AG09319 (cell line): ENCODE measurements at regions not wholly inside any gene's neighbourhood (a gene's known extent, or its start where the extent isn't known, plus 50 kb on each side); places are given as distances from the start of the nearest gene placed in this dataset.

Source experiments
- DNase-seq: peaks from one replicate; pipeline ENCODE4 v3.0.0-alpha.2; 2010; ENCODE audit warnings: low read depth; ENCODE audit errors: extremely low read depth
- CTCF ChIP-seq: IDR thresholded peaks from 2 replicates; pipeline ENCODE4 v1.5.1; 2011; ENCODE audit warnings: low read depth, mild to moderate bottlenecking, inconsistent platforms, low read length, moderate library complexity

- no peak for DNase-seq
- no peak for TF ChIP-seq CTCF
Observed at GRCh38 chr1:57627612-57628011, 203.8 kb upstream of the DAB1 start.

- no peak for TF ChIP-seq CTCF
- no peak for DNase-seq
Observed at GRCh38 chr1:57623791-57624538, 200.1 kb upstream of the DAB1 start.

- no peak for DNase-seq
- no peak for TF ChIP-seq CTCF
Observed at GRCh38 chr1:57623039-57623790, 199.4 kb upstream of the DAB1 start.

GRCh38 chr1:57621776-57622175 is 197.9 kb upstream of the DAB1 start:
- TF ChIP-seq CTCF: no peak
- DNase-seq: no peak

GRCh38 chr1:57620605-57621004 is 196.7 kb upstream of the DAB1 start:
- no peak for TF ChIP-seq CTCF
- no peak for DNase-seq

- no peak for DNase-seq
- TF ChIP-seq CTCF: no peak
Observed at GRCh38 chr1:57616921-57617320, 193.1 kb upstream of the DAB1 start.

GRCh38 chr1:57615956-57616355 is 192.1 kb upstream of the DAB1 start:
- no peak for DNase-seq
- TF ChIP-seq CTCF: no peak
